ENCODE measurements at regions not wholly inside any gene's neighbourhood (a gene's known extent, or its start where the extent isn't known, plus 50 kb on each side); places are given as distances from the start of the nearest gene placed in this dataset.
A peak's percentile ranks its signal among the peaks of the same experiment; 100 is the strongest.

DNA sequence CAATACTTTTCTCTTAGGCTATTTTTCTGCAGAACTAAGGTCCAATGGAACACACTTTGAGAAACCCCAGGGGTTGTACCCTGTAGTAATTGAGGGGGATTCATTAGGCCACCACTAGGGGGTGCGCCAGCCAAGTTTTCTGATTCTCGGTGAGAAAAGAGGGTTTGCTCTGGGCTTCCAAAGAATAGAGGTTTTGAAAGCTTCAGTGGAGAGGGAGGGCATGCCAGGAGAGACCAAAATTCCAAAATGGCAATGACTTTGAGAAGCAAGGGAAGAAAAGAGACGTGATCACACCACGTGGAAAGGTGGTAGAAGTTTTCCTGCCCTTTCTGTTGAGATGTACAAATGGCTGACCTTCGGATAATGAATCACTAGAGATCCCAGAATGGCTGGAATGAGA is 323.3 kb downstream of the RPS6KC1 start:
- peak in 1 of 2 donors; percentile 33 for DNase-seq (ENCODE audit: low read depth in 2 of 2)

DNA sequence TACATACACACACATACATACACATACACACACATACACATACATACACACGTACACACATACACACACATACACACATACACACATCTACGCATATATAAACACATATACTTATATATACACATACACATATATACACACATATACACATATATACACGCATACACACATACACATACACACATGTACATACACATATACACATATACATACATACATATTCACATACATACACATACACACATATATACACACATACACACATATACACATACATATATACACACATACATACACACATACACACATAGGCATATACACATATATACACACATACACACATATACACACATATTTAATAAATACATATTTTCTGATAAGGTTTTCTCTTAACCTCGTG is 324.0 kb downstream of the RPS6KC1 start:
- no peak for DNase-seq (ENCODE audit: low read depth in 2 of 2)

DNA sequence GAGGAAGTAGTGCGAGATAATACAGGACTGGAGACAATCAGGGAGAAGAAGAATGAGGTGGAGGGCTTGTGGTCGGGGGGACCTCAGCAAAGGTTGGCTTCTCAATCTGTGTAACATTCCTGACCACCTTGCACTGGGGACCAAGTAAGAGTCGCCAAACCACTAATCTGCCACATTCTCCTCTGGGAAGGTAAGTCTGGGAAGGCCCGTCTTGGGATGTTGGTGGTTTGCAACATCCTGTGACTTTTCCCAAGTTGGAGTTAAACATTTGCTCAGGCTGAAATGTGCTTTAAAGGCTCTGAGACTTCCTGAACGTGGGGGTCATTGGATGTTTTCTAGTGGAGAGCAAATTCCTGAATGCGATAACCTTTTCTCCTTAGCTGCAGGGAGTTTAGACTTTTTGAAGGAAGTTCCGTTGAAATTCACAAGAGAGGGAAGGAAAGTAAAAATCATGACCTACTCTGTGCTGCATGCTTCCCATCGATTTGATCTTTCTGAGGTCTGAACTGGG is 325.9 kb downstream of the RPS6KC1 start:
- DNase-seq (ENCODE audit: low read depth in 2 of 2) = no peak

DNA sequence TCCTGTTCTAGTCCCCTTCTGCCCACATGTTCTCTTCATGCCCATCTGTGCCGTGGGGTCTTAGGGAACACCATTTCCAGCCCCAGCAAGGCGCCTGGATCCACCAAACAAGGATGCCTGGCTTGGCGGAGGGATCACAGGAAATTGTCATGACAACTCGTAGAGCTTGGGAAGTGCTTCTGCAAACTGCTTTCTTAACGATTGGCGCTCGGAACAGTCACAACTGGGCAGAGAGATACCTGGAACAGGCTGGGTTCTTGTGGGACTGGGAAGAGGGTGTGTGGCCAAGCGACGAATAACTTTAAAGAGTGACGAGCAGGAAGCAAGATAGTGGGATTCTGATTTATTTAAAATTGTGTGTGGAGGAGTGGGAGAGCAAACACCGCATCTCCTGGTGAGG is 329.8 kb downstream of the RPS6KC1 start:
- no peak for DNase-seq (ENCODE audit: low read depth in 2 of 2)

DNA sequence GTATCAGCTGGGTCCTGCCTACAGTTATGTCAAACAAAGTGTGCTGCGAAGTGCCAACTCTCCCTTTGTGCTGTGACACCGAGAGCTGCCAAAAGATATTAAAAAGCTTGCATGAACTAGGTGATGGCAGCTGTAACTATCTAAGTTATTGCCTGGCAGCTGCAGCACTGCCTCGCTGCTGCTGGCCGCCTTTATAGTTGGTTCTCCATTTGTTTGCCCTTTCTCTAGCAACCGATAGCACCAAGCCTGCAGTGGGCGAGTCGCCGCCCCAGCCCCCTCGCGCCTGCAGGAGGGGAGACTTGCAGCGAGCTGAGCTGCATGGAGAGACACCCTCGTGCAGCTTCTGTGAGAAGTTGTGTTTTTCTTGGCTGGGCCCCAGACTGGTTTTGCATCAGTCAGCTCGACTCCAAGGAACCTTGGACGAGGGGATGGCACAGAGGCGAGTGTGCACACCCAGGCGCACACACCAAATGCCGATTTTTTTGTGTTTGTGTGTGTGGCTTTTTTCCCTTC is 330.6 kb downstream of the RPS6KC1 start:
- DNase-seq (ENCODE audit: low read depth in 2 of 2) = no peak

DNA sequence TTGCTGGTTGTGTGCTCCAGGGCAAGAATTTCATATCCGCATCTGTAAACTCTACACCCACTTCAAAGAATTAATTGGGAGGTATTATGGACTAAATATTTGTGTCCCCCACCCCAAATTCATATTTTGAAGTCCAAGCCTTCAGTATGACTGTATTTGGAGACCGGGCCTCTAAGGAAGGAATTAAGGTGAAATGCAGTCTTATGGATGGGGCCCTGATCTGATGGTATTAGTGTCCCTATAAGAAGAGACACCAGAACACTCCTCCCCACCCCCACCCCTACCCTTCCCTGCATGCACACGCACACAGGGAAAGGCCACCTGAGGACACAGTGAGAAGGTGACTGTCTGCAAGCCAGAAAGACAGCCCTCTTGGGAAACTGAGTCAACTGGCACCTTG is 332.4 kb downstream of the RPS6KC1 start:
- DNase-seq (ENCODE audit: low read depth in 2 of 2) = no peak

DNA sequence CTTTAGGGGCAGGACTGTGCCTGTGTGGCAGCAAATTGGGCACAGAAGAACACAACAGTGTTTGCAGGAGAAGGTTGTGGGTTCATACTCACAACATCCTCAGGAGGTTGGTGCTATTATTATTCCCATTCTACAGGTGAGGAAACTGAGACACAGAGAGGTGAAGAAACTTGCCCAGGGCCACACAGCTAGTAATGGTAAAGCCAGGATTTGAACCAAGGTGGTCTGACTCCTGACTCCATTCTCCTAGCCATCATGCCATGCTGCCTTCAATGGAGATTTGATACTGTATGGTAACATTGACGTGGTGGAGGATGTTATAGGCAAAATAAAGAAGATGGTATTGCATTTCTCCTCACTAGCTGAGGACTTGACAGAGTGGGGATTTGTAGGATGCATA is 334.2 kb downstream of the RPS6KC1 start:
- no peak for DNase-seq (ENCODE audit: low read depth in 2 of 2)

DNA sequence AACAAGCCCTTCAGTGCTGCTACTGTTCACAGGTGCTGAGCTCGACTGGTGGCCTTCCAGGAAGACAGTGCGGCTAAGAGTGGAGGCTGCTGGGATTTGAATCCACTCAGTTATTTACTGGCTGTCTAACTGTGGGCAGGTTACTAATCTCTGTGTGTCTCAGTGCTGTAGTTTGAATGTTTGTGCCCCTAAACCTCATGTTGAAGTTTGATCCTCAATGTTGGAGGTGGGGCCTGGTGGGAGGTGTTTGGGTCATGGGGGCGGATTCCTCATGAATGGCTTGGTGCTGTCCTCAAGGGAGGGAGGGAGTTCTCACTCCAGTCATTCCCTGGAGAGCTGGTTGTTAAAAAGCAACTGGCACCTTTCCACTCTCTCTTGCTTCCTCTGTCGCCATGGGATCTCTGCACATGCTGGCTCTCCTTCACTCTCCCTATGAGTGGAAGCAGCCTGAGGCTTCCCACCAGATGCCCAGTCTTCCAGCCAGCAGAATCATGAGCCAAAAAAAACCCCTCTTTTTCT is 334.8 kb downstream of the RPS6KC1 start:
- no peak for DNase-seq (ENCODE audit: low read depth in 2 of 2)

DNA sequence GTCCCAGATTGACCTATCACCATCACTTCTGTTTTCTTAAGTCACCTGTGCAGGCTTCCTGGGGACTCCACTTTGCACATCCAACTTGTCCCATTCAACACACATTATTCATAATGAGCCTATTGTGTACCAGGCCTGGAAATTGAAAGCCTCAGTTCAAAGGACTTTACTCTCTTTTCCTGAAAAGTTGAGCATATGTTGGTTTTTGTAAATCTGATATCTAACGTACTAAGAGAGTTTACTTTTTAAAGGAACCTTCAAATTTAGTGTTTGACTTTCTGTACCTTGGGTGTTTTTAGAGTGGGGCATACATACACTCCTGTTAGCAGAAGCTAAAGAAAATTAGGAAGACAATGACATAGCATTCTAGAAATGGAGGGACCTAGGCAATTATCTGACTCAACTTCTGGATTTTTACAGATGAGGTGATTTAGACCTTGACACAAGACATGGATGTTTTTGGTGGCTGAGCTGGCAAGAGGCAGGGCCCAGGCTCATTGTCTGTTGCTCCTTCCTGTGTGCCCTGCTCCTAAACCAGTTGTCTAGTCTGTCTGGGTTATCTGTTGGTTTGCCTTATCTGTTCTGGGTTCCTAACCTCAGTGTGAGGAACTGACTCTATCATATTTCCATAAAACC is 336.5 kb downstream of the RPS6KC1 start:
- DNase-seq (ENCODE audit: low read depth in 2 of 2) = no peak

DNA sequence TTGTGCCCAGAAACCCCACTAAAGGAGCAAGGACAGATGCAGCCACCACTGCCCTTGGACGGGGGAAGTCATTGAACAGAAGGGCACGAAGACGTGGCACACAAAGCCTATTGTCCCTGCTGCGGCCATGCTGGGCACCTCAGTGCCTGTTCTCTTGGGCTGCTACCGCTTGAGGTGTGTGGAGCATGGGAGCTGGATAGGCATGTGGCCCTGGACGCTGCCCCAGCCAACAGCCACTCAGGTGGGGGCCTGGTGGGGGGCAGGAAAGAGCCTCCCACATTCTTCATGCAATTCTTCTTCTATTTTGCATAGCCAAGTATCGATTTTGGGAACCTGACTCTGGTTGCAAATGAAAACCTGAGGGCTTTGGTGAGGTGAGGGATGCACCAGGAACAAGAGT is 337.2 kb downstream of the RPS6KC1 start:
- DNase-seq (ENCODE audit: low read depth in 2 of 2) = no peak

DNA sequence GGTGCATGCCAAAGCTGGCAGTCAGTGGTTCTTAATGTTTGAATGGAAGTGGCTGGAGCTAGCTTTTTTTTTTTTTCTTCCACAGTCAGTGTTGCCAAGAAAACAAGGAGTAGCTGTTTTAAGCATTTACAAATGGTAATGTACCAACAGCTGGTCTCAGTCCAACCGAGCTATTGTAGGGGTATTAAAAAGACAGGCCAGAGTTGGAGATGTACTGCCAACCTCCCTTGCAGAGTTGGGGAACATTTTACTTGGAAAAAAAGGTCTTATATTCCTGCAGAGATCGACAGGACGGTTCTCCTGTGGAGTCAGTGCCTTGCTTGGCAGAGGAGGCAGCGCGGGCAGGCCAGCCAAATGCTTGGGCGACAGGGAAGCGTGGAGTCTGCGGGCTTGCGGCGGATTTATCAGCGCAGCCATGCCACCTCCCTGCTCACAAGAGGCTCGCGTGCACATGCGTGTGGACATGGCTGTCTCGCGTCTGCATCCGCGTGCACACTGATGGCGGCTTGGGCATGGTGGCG is 338.1 kb downstream of the RPS6KC1 start:
- no peak for DNase-seq (ENCODE audit: low read depth in 2 of 2)

DNA sequence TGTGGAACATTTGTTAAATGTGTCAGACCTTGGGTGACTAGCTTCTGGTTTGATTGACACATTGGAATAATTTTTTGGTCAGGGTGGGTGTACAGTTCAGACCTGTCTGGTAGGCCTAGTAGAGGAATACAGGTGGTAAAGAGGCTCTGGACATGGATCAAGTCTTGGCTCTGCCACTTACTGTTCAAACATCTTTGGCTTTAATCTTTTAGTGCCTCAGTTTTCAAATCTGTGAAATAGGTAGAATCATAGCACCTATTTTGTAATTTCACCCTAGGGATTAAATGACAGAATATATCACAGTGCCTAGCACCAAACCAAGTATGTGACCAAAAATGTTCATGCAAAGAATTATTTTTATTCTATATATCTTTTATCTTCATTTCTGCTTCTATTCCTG is 340.4 kb downstream of the RPS6KC1 start:
- DNase-seq (ENCODE audit: low read depth in 2 of 2) = no peak

DNA sequence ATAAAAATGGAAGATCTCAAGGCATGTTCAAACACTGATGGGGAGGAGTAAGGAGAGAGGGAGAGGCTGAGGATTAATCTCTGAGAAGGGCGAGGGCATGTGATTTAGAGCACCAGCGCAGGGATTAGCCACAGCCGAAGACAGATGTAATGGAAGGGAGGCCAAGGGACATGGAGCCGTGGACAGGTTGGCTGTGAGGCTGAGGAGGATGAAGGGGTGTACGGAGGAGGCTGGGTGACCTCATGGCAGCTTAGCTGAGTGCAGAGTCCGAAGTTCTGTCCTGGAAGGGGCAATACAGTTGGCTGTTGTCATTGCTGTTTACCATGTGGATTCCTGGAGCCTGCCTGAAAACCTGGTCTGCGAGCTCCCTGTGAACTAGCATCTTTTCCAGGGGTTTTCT is 342.8 kb downstream of the RPS6KC1 start:
- no peak for DNase-seq (ENCODE audit: low read depth in 2 of 2)

DNA sequence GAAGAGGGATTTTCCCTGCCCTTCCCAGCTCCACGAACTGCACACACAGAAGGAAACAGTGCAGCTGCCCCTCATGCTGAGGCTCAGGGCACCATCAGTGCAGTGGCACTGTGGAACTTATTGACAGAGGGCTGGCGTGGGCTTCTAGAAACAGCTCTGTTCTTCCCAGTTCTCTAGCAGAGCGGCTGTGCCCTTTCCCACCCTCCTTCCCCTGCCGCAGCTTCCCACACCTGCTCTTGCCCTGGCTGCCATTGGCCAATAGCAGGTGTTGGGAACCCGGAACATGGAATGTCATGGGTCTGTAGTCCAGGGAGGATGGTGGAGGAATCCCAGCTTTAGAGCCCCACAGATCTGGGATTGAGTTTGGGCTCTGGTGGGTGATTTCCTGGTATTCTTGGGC is 343.8 kb downstream of the RPS6KC1 start:
- DNase-seq (ENCODE audit: low read depth in 2 of 2) = no peak

DNA sequence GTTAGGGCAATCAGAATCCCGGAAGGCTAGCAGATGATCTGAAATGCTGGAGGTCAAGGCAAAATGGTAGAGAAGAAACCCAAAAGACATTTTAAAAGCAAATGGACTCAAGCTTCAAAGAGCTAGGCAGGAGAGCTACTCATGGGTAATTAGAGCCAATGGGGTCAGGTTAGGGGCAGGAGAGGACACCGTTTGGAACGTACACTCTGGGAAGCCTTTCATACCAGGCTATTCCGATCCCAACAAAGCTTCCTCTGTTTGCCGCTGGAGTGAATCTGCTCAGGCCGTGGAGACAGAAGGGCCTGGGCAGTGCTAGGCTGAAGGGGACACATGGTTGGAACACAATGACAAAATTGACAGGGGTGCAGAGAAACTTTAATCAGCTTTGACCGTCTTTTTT is 346.6 kb downstream of the RPS6KC1 start:
- no peak for DNase-seq (ENCODE audit: low read depth in 2 of 2)

DNA sequence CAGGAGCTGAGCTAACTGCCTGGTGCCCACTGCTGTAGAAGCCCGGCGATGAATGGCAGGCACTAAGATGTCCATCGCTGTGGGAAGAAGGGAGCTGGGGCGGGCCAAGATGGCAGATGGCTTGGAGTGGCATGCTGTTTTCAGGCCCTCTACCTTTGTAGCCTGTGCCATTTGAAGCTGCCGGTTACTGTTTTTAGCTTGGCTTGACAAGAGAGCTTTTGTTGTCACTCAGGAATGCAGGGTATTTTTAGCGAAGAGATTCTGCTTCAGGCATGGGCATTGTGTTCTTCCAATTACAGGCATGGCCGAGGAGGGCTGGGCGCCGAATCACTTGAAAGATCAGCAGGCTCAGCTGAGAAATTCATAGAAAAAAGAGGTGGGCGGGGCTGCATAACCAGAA is 348.7 kb downstream of the RPS6KC1 start:
- DNase-seq (ENCODE audit: low read depth in 2 of 2) = no peak

DNA sequence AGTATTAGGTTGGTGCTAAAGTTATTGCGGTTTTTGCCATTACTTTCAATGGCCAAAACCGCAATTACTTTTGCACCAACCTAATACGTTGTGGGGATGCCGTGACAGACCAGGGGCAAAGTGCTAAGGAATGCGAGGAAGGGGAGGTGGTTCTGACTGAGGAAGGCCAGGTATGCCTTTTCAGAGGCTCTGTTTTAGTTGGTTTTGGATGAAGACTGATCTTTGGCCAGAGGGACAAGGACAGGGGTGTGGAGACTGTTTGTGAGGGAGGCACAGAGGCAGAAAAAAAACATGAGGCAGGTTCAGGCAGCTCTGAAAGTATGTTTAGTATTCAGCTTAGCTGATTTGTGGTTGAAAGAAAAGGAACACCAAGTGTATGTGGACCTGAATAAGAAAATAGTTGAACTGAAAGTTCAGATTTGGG is 358.2 kb downstream of the RPS6KC1 start:
- no peak for DNase-seq (ENCODE audit: low read depth in 2 of 2)

DNA sequence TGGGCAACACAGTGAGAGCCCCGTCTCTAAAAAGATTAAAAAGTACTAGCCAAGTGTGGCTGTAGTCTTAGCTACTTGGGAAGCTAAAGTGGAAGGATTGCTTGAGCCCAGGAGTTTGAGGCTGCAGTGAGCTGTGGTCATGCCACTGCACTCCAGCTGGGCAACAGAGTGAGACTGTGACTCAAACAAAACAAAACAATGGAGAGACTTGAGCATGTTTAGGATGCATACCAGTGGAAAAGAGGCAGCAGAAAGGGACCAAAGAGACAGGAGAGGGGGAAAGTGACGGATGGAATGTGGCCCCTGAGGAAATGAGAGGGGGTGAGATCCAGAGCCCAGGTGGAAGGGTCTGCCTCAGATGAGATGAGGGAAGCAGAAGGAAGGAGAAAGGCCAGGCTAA is 358.9 kb downstream of the RPS6KC1 start:
- DNase-seq (ENCODE audit: low read depth in 2 of 2) = no peak

DNA sequence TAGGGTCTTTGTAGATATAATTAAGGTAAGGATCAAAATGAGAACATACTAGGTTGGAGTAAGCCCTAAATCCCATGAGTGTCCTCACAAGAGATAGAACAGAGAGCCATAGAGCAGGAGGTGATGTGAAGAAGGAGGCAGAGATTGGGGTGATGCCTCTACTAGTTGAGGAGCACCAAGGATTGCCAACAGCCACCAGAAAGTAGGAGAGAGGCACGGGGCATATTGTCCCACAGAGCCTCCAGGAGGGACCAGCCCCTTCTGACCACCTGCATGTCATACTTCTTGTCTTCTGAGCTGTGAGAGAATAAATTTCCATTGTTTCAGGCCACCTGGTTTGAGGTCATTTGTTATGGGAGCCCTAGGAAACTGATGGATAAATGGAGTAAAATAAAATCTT is 363.3 kb downstream of the RPS6KC1 start:
- DNase-seq (ENCODE audit: low read depth in 2 of 2) = no peak

DNA sequence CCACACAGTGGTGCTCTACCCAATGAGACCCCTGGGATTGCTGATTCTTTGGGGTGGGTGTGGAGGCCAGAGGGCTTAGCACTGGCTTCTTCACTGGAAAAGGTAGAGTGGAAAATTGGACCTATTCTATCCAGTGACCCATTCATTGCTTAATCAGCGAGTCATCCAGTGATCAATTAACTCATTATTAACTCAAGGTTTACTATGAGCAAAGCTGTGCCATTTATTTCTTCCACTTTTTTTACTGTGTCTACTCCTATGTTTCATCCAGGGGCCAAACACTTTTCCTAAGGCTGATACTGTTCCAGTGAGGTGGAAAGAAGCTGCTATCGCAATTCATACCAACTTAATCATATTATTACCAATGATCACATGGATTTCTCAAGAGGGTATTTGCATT is 363.9 kb downstream of the RPS6KC1 start:
- no peak for DNase-seq (ENCODE audit: low read depth in 2 of 2)

DNA sequence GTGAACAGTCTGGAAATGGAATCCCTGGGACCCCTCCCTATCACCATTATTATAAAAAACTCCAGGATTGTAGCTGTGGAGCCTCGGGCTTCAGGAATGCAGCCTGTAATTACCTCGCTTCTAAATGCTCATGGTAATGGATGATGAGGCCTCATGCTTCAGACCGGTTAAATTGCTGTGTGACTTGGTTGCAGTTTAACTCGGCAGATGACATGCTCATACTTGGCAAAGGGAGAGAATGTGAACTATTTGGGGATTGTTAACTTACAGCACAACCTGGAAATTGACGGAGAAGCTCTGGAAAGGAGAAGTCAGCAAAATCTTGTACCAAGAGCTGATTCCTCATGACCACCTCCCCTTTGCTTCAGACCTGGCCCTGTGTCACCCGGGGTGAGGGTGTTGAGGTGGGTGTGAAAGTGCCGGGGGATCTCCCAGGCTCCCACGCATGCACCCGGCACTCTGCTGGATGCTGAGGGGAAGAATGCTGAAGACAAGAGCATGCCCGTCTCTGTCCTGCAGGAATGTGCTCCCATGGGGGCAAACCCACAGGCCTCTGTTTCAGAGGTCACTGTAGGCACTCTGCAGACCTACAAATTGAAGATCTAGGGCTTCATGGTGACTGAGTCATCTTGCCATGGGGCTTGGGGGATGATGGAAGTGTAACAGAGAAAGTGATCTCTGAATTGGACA is 364.8 kb downstream of the RPS6KC1 start:
- no peak for DNase-seq (ENCODE audit: low read depth in 2 of 2)

DNA sequence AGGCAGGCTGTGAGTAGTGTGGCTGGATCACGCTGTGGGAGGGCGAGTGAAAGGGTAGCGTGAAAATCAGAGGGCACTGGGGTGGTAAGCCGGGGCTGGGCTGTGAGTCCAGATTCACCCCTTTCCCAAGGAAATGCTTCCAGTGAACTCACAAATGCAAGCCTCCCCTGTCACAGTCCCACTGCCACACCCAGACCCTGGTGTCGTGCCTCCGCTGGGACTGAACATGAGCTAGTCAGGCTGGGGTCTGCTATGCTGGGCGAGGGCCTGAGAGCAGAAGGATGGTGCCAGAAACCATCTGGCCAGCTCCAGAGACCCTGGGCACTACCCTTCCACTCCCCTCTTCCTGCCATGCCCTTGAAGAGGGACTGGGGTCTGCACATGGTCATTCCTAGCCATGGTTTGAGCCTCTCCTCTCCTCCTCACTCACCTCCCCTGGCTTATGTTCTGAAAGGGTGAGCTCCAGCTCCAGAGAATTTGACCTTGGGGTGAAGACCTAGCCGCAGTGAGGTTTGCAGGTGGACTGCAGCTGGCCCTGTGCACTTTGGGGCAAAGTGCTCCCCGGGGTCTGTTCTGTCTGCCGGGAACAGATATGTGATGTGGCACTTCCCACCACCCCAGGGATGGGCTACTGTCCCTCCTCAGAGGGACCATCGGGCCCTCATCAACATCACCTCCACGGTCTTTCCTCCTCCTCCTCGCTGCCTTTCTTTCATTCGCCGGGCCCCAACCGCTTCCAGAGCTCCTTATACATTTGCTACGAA is 365.6 kb downstream of the RPS6KC1 start:
- DNase-seq (ENCODE audit: low read depth in 2 of 2) = no peak
